ENCODE measurements at regions not wholly inside any gene's neighbourhood (a gene's known extent, or its start where the extent isn't known, plus 50 kb on each side); places are given as distances from the start of the nearest gene placed in this dataset.
"Not testable (repeated sequence)": the region's sequence is repeated elsewhere in the genome, so short reads cannot be mapped to it uniquely, and the experiment has no call there.

DNA sequence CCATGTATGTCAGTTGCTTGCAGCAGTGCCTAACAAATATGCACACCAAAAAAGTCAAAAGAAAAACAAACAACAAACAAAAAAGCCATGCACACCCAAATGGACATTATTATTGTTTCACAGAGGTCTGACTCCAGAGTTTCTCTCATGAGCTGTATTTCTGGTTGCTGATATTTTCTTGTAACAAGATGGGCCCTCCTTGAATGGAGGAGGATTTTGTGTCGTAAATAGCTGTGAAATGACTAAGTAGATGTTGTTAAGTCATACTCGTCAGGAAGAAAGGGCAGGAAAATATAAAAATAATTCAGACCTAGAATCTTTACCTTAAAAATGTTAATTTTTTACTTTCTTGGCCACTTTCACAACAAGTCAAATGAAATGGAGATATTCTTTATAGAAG lies 96.0 kb downstream of the PLEKHG1 start:
- Histone ChIP-seq H3K36me3 (ENCODE audit: insufficient read depth, low read length) (no peaks in the 10 kb centered on the region), H2AFZ (ENCODE audit: low read length, unreplicated experiment) (no peak overlapping the region), H3K4me3 (ENCODE audit: low read depth, low read length) (no peak overlapping the region), H3K27ac (ENCODE audit: low read depth, low read length) (no peak overlapping the region), H3K27me3 (ENCODE audit: insufficient read depth, low read length) (peaks cover 14% of the 10 kb centered on the region; the same call in 1 of the 2 replicates), H3K4me1 (ENCODE audit: control insufficient read depth, insufficient read depth, low read length, unreplicated experiment) (no peaks in the 10 kb centered on the region), H3K79me2 (ENCODE audit: control insufficient read depth, insufficient read depth, low read length, unreplicated experiment) (no peaks in the 10 kb centered on the region)

GRCh38 chr6:150696190-150696589 lies 96.5 kb downstream of the PLEKHG1 start:
- no peaks in the 10 kb centered on the region for H3K36me3 ChIP-seq (ENCODE audit: insufficient read depth, low read length)
- no peak overlapping the region for H3K4me3 ChIP-seq (ENCODE audit: low read depth, low read length)
- H3K79me2 ChIP-seq (ENCODE audit: control insufficient read depth, insufficient read depth, low read length, unreplicated experiment): no peaks in the 10 kb centered on the region
- peaks cover 14% of the 10 kb centered on the region; the same call in 1 of the 2 replicates for H3K27me3 ChIP-seq (ENCODE audit: insufficient read depth, low read length)
- H2AFZ ChIP-seq (ENCODE audit: low read length, unreplicated experiment): no peak overlapping the region
- no peak overlapping the region for H3K27ac ChIP-seq (ENCODE audit: low read depth, low read length)
- no peaks in the 10 kb centered on the region for H3K4me1 ChIP-seq (ENCODE audit: control insufficient read depth, insufficient read depth, low read length, unreplicated experiment)

GRCh38 chr6:150696918-150697317 lies 97.2 kb downstream of the PLEKHG1 start:
- not testable (repeated sequence) for H3K4me3 ChIP-seq (ENCODE audit: low read depth, low read length); H3K36me3 ChIP-seq (ENCODE audit: insufficient read depth, low read length); H3K27ac ChIP-seq (ENCODE audit: low read depth, low read length); H3K4me1 ChIP-seq (ENCODE audit: control insufficient read depth, insufficient read depth, low read length, unreplicated experiment); H2AFZ ChIP-seq (ENCODE audit: low read length, unreplicated experiment); H3K79me2 ChIP-seq (ENCODE audit: control insufficient read depth, insufficient read depth, low read length, unreplicated experiment)
- peaks cover 14% of the 10 kb centered on the region; the same call in 1 of the 2 replicates for H3K27me3 ChIP-seq (ENCODE audit: insufficient read depth, low read length)

GRCh38 chr6:150697515-150697914 lies 97.8 kb downstream of the PLEKHG1 start:
- Histone ChIP-seq H3K36me3 (ENCODE audit: insufficient read depth, low read length) (no peaks in the 10 kb centered on the region), H3K27ac (ENCODE audit: low read depth, low read length) (no peak overlapping the region), H3K27me3 (ENCODE audit: insufficient read depth, low read length) (peaks cover 14% of the 10 kb centered on the region; the same call in 1 of the 2 replicates), H3K79me2 (ENCODE audit: control insufficient read depth, insufficient read depth, low read length, unreplicated experiment) (no peaks in the 10 kb centered on the region), H3K4me3 (ENCODE audit: low read depth, low read length) (no peak overlapping the region), H3K4me1 (ENCODE audit: control insufficient read depth, insufficient read depth, low read length, unreplicated experiment) (no peaks in the 10 kb centered on the region), H2AFZ (ENCODE audit: low read length, unreplicated experiment) (no peak overlapping the region)

DNA sequence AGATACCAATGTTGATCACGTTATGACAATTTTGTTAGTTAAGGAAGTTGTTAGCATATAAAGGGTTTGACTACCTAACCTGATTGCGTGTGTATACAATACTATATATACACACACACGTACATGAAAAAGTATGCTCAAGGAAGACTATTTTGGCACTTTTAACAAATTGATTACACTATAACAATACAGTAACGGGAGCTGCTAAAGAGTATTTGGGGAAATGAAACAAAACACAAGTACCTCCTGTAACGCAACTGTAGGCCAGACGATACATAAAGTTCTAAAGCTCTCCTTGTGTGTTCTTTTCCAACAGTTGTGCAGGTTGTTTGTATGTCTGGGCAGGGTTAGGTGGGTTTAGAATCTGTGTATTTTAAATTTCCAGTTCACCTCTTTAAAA lies 98.7 kb downstream of the PLEKHG1 start:
- Histone ChIP-seq H3K4me1 (ENCODE audit: control insufficient read depth, insufficient read depth, low read length, unreplicated experiment) (no peaks in the 10 kb centered on the region), H3K4me3 (ENCODE audit: low read depth, low read length) (no peak overlapping the region), H3K27me3 (ENCODE audit: insufficient read depth, low read length) (peaks cover 14% of the 10 kb centered on the region; the same call in 1 of the 2 replicates), H2AFZ (ENCODE audit: low read length, unreplicated experiment) (no peak overlapping the region), H3K36me3 (ENCODE audit: insufficient read depth, low read length) (no peaks in the 10 kb centered on the region), H3K27ac (ENCODE audit: low read depth, low read length) (no peak overlapping the region), H3K79me2 (ENCODE audit: control insufficient read depth, insufficient read depth, low read length, unreplicated experiment) (no peaks in the 10 kb centered on the region)

GRCh38 chr6:150702675-150703074 lies 103.0 kb downstream of the PLEKHG1 start:
- Histone ChIP-seq H3K36me3 (ENCODE audit: insufficient read depth, low read length) (no peaks in the 10 kb centered on the region), H3K4me1 (ENCODE audit: control insufficient read depth, insufficient read depth, low read length, unreplicated experiment) (no peaks in the 10 kb centered on the region), H3K4me3 (ENCODE audit: low read depth, low read length) (no peak overlapping the region), H2AFZ (ENCODE audit: low read length, unreplicated experiment) (no peak overlapping the region), H3K27me3 (ENCODE audit: insufficient read depth, low read length) (peaks cover 5% of the 10 kb centered on the region), H3K79me2 (ENCODE audit: control insufficient read depth, insufficient read depth, low read length, unreplicated experiment) (no peaks in the 10 kb centered on the region), H3K27ac (ENCODE audit: low read depth, low read length) (no peak overlapping the region)

- no peaks in the 10 kb centered on the region for H3K4me1 ChIP-seq (ENCODE audit: control insufficient read depth, insufficient read depth, low read length, unreplicated experiment)
- H3K27me3 ChIP-seq (ENCODE audit: insufficient read depth, low read length): peaks cover 3% of the 10 kb centered on the region; the same call in 1 of the 2 replicates
- H3K4me3 ChIP-seq (ENCODE audit: low read depth, low read length): no peak overlapping the region
- H3K79me2 ChIP-seq (ENCODE audit: control insufficient read depth, insufficient read depth, low read length, unreplicated experiment): no peaks in the 10 kb centered on the region
- H2AFZ ChIP-seq (ENCODE audit: low read length, unreplicated experiment): no peak overlapping the region
- H3K36me3 ChIP-seq (ENCODE audit: insufficient read depth, low read length): no peaks in the 10 kb centered on the region
- no peak overlapping the region for H3K27ac ChIP-seq (ENCODE audit: low read depth, low read length)
Observed at GRCh38 chr6:150704447-150705192, 104.9 kb downstream of the PLEKHG1 start.

- Histone ChIP-seq H2AFZ (ENCODE audit: low read length, unreplicated experiment) (no peak overlapping the region), H3K4me3 (ENCODE audit: low read depth, low read length) (no peak overlapping the region), H3K27me3 (ENCODE audit: insufficient read depth, low read length) (peaks cover 3% of the 10 kb centered on the region; the same call in 1 of the 2 replicates), H3K27ac (ENCODE audit: low read depth, low read length) (no peak overlapping the region), H3K79me2 (ENCODE audit: control insufficient read depth, insufficient read depth, low read length, unreplicated experiment) (no peaks in the 10 kb centered on the region), H3K36me3 (ENCODE audit: insufficient read depth, low read length) (no peaks in the 10 kb centered on the region), H3K4me1 (ENCODE audit: control insufficient read depth, insufficient read depth, low read length, unreplicated experiment) (no peaks in the 10 kb centered on the region)
Observed at GRCh38 chr6:150705392-150705791, 105.7 kb downstream of the PLEKHG1 start.

GRCh38 chr6:150710236-150710635 lies 110.6 kb downstream of the PLEKHG1 start:
- no peaks in the 10 kb centered on the region for H3K36me3 ChIP-seq (ENCODE audit: insufficient read depth, low read length)

DNA sequence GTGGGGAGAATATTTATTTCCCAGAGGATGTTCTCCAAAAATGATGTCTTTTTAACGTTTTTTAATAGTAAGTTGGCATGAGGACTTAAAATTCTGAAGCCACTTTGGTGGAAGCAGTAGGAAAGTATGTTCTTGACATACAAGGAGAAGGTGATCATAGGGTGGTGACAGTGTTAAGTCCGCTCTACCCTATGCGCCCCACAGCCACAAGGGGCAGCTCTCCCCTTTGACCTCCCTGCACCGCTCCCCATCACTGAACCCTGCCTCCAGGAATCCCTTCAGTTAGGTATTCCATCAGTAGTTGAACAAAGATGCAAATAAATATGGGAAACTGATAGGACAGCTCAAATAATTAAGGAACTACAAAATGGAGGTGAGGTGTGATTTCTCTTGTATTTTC lies 111.4 kb downstream of the PLEKHG1 start:
- no peak overlapping the region for H2AFZ ChIP-seq (ENCODE audit: low read length, unreplicated experiment)
- H3K27ac ChIP-seq (ENCODE audit: low read depth, low read length): no peak overlapping the region
- no peak overlapping the region for H3K4me3 ChIP-seq (ENCODE audit: low read depth, low read length)
- H3K79me2 ChIP-seq (ENCODE audit: control insufficient read depth, insufficient read depth, low read length, unreplicated experiment): no peaks in the 10 kb centered on the region
- H3K36me3 ChIP-seq (ENCODE audit: insufficient read depth, low read length): no peaks in the 10 kb centered on the region
- H3K4me1 ChIP-seq (ENCODE audit: control insufficient read depth, insufficient read depth, low read length, unreplicated experiment): no peaks in the 10 kb centered on the region
- peaks cover 16% of the 10 kb centered on the region for H3K27me3 ChIP-seq (ENCODE audit: insufficient read depth, low read length)

More at GRCh38 chr6:150710236-150710635, 110.6 kb downstream of the PLEKHG1 start:
- Histone ChIP-seq H3K4me1 (ENCODE audit: control insufficient read depth, insufficient read depth, low read length, unreplicated experiment) (no peaks in the 10 kb centered on the region), H3K4me3 (ENCODE audit: low read depth, low read length) (no peak overlapping the region), H3K27me3 (ENCODE audit: insufficient read depth, low read length) (peaks cover 16% of the 10 kb centered on the region), H3K79me2 (ENCODE audit: control insufficient read depth, insufficient read depth, low read length, unreplicated experiment) (no peaks in the 10 kb centered on the region), H3K27ac (ENCODE audit: low read depth, low read length) (no peak overlapping the region), H2AFZ (ENCODE audit: low read length, unreplicated experiment) (no peak overlapping the region)

Measured in ACC112 (cell line).